T1000 (cell line): ENCODE measurements at regions not wholly inside any gene's neighbourhood (a gene's known extent, or its start where the extent isn't known, plus 50 kb on each side); places are given as distances from the start of the nearest gene placed in this dataset.

Experiments
- DNase-seq: peaks from one replicate; lab custom pipeline; 2025; ENCODE audit warnings: mixed read lengths; lab: John Stamatoyannopoulos, UW

GRCh38 chr3:31223278-31223677 is 309.4 kb upstream of the STT3B start:
- no peak for DNase-seq

- no peak for DNase-seq
Measured at GRCh38 chr3:31224936-31225335, 307.8 kb upstream of the STT3B start.

GRCh38 chr3:31225923-31226322 is 306.8 kb upstream of the STT3B start:
- DNase-seq: no peak

- DNase-seq: no peak
Measured at GRCh38 chr3:31226346-31226745, 306.4 kb upstream of the STT3B start.

- DNase-seq: no peak
Measured at GRCh38 chr3:31227131-31227562, 305.6 kb upstream of the STT3B start.

GRCh38 chr3:31230425-31231223 is 302.1 kb upstream of the STT3B start:
- DNase-seq: no peak

- DNase-seq: no peak
Measured at GRCh38 chr3:31232055-31233025, 300.4 kb upstream of the STT3B start.

- no peak for DNase-seq
Measured at GRCh38 chr3:31234145-31234544, 298.6 kb upstream of the STT3B start.

- DNase-seq: no peak
Measured at GRCh38 chr3:31235062-31235700, 297.5 kb upstream of the STT3B start.

- DNase-seq: no peak
Measured at GRCh38 chr3:31237887-31238286, 294.8 kb upstream of the STT3B start.

- no peak for DNase-seq
Measured at GRCh38 chr3:31240013-31240412, 292.7 kb upstream of the STT3B start.

GRCh38 chr3:31240466-31240865 is 292.3 kb upstream of the STT3B start:
- DNase-seq: no peak

- DNase-seq: no peak
Measured at GRCh38 chr3:31240874-31241273, 291.9 kb upstream of the STT3B start.

GRCh38 chr3:31241533-31241932 is 291.2 kb upstream of the STT3B start:
- DNase-seq: no peak

- no peak for DNase-seq
Measured at GRCh38 chr3:31242026-31242960, 290.4 kb upstream of the STT3B start.

GRCh38 chr3:31244929-31245817 is 287.6 kb upstream of the STT3B start:
- no peak for DNase-seq

GRCh38 chr3:31246293-31247062 is 286.2 kb upstream of the STT3B start:
- no peak for DNase-seq

GRCh38 chr3:31247063-31247447 is 285.7 kb upstream of the STT3B start:
- no peak for DNase-seq

GRCh38 chr3:31247850-31248562 is 284.7 kb upstream of the STT3B start:
- no peak for DNase-seq
